Mesendoderm (in vitro differentiated cells): ENCODE measurements at regions not wholly inside any gene's neighbourhood (a gene's known extent, or its start where the extent isn't known, plus 50 kb on each side); places are given as distances from the start of the nearest gene placed in this dataset.

Experiments used
- DNase-seq: peaks from one replicate; pipeline ENCODE4 v3.0.0; 2013
- H2AK5ac ChIP-seq: 2 replicates; pipeline ENCODE4 v1.6.1; 2013; ENCODE audit warnings: low read length, inconsistent platforms
- H2BK120ac ChIP-seq: 2 replicates; pipeline ENCODE4 v1.6.1; 2013; ENCODE audit warnings: low read depth, mild to moderate bottlenecking, low read length, moderate library complexity, mixed read lengths
- H2BK15ac ChIP-seq: replicated peaks from 2 replicates; pipeline ENCODE4 v1.6.1; 2013; ENCODE audit warnings: low read depth, mild to moderate bottlenecking, moderate library complexity
- H2BK5ac ChIP-seq: 2 replicates; pipeline ENCODE4 v1.6.1; 2013; ENCODE audit warnings: low read length, inconsistent platforms
- H3K18ac ChIP-seq: 2 replicates; pipeline ENCODE4 v1.6.1; 2013; ENCODE audit warnings: mild to moderate bottlenecking, low read length, mixed read lengths
- H3K23ac ChIP-seq: one replicate; pipeline ENCODE4 v1.6.1; 2013; ENCODE audit warnings: low read length
- H3K27ac ChIP-seq: 2 replicates; pipeline ENCODE4 v1.5.1; 2013; ENCODE audit warnings: low read depth, mild to moderate bottlenecking, inconsistent platforms, low read length, moderate library complexity
- H3K27me3 ChIP-seq: 2 replicates; pipeline ENCODE4 v1.6.1; 2013; ENCODE audit warnings: low read length, control low read depth, mild to moderate bottlenecking, inconsistent platforms; ENCODE audit not compliant: insufficient read depth, poor library complexity
- H3K36me3 ChIP-seq: 2 replicates; pipeline ENCODE4 v1.6.1; 2013; ENCODE audit warnings: low read length, inconsistent platforms; ENCODE audit not compliant: control insufficient read depth, insufficient read depth
- H3K4ac ChIP-seq: one replicate; pipeline ENCODE4 v1.6.1; 2013; ENCODE audit warnings: low read depth, mild to moderate bottlenecking, low read length, moderate library complexity
- H3K4me1 ChIP-seq: 2 replicates; pipeline ENCODE4 v1.6.1; 2013; ENCODE audit warnings: low read depth, low read length, inconsistent platforms; ENCODE audit not compliant: control insufficient read depth
- H3K4me2 ChIP-seq: 2 replicates; pipeline ENCODE4 v1.6.1; 2013; ENCODE audit warnings: low read length
- H3K4me3 ChIP-seq: 2 replicates; pipeline ENCODE4 v1.5.1; 2013; ENCODE audit warnings: mild to moderate bottlenecking, low read length
- H3K56ac ChIP-seq: one replicate; pipeline ENCODE4 v1.6.1; 2013; ENCODE audit warnings: low read length
- H3K79me1 ChIP-seq: 2 replicates; pipeline ENCODE4 v1.6.1; 2013; ENCODE audit warnings: low read length, inconsistent platforms
- H3K79me2 ChIP-seq: 2 replicates; pipeline ENCODE4 v1.6.1; 2013; ENCODE audit warnings: mild to moderate bottlenecking, low read length; ENCODE audit not compliant: control insufficient read depth, insufficient read depth
- H3K9ac ChIP-seq: 2 replicates; pipeline ENCODE4 v1.6.1; 2013; ENCODE audit warnings: low read length, inconsistent platforms
- H4K5ac ChIP-seq: one replicate; pipeline ENCODE4 v1.6.1; 2013; ENCODE audit warnings: low read length
- H4K8ac ChIP-seq: one replicate; pipeline ENCODE4 v1.6.1; 2013; ENCODE audit warnings: low read depth, mild to moderate bottlenecking, control low read depth, low read length, moderate library complexity
- WGBS: extraction: QIAGEN DNeasy Blood & Tissue Kit; methylation state at CpG from one replicate; pipeline ENCODE4 v1.1.7; 2013; ENCODE audit warnings: low lambda C conversion rate, missing lambda C conversion rate; ENCODE audit not compliant: insufficient coverage; ENCODE audit errors: extremely low coverage; 5-methylcytosine and 5-hydroxymethylcytosine counted together

- Histone ChIP-seq H2BK15ac (no peak overlapping the region), H3K56ac (no peak overlapping the region), H3K4ac (no peak overlapping the region), H3K23ac (no peak overlapping the region), H3K9ac (no peak overlapping the region), H3K79me1 (no peaks in the 10 kb centered on the region), H3K4me2 (no peak overlapping the region), H3K4me3 (no peak overlapping the region), H4K5ac (no peak overlapping the region), H3K79me2 (no peaks in the 10 kb centered on the region), H3K36me3 (no peaks in the 10 kb centered on the region), H3K27me3 (no peaks in the 10 kb centered on the region), H3K4me1 (no peaks in the 10 kb centered on the region), H3K18ac (no peak overlapping the region), H2BK5ac (no peak overlapping the region), H2BK120ac (no peak overlapping the region), H2AK5ac (no peak overlapping the region), H3K27ac (no peak overlapping the region), H4K8ac (no peak overlapping the region)
- DNase-seq: no peak
- no CpG with 5 or more reads among the region's 2 CpGs for WGBS
These were observed 164.1 kb downstream of the KITLG start for GRCh38 chr12:88416155-88416554.

DNA sequence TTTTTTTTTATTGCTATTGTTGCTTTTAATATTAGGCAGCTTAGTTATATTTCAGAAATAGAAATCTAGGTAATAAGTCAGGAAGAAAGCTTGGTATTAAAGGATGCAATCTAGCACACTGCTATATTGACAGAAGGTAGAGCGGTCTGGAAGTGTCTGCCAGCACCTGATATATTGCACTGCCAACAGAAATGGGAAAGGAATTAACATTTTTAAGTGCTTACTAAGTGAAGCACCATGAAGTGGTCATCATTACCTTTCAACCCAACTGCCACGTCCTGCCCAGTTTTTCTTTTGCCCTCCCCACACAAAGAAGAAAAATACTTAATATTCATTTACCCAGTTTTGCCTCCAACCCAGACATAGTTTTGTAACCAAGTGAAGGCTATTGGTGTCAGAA, 163.5 kb downstream of the KITLG start:
- Histone ChIP-seq H3K27ac (no peak overlapping the region), H3K27me3 (no peaks in the 10 kb centered on the region)
- WGBS: no CpG with 5 or more reads among the region's 2 CpGs

GRCh38 chr12:88417531-88417930, 162.7 kb downstream of the KITLG start:
- Histone ChIP-seq H3K27ac (no peak overlapping the region), H3K4me1 (no peaks in the 10 kb centered on the region), H3K4me3 (no peak overlapping the region), H2AK5ac (no peak overlapping the region), H3K18ac (no peak overlapping the region), H3K36me3 (no peaks in the 10 kb centered on the region), H3K9ac (no peak overlapping the region), H2BK15ac (no peak overlapping the region), H2BK120ac (no peak overlapping the region), H4K5ac (no peak overlapping the region), H3K23ac (no peak overlapping the region), H2BK5ac (no peak overlapping the region), H3K79me1 (no peaks in the 10 kb centered on the region), H4K8ac (no peak overlapping the region), H3K27me3 (no peaks in the 10 kb centered on the region), H3K79me2 (no peaks in the 10 kb centered on the region), H3K4me2 (no peak overlapping the region), H3K4ac (no peak overlapping the region), H3K56ac (no peak overlapping the region)
- WGBS: no CpG with 5 or more reads among the region's 5 CpGs
- no peak for DNase-seq

More for the DNA sequence above, 163.5 kb downstream of the KITLG start:
- Histone ChIP-seq H3K4me2 (no peak overlapping the region), H3K36me3 (no peaks in the 10 kb centered on the region), H4K8ac (no peak overlapping the region), H4K5ac (no peak overlapping the region), H3K4ac (no peak overlapping the region), H3K79me1 (no peaks in the 10 kb centered on the region), H3K4me1 (no peaks in the 10 kb centered on the region), H2AK5ac (no peak overlapping the region), H2BK15ac (no peak overlapping the region), H3K4me3 (no peak overlapping the region), H3K23ac (no peak overlapping the region), H2BK120ac (no peak overlapping the region), H3K9ac (no peak overlapping the region), H3K79me2 (no peaks in the 10 kb centered on the region), H3K56ac (no peak overlapping the region), H2BK5ac (no peak overlapping the region), H3K18ac (no peak overlapping the region)
- no peak for DNase-seq

- H4K5ac ChIP-seq: no peak overlapping the region
- WGBS: no CpG with 5 or more reads among the region's 8 CpGs
- no peaks in the 10 kb centered on the region for H3K79me2 ChIP-seq
- no peaks in the 10 kb centered on the region for H3K79me1 ChIP-seq
- no peak overlapping the region for H4K8ac ChIP-seq
- H3K9ac ChIP-seq: no peak overlapping the region
- H3K27me3 ChIP-seq: no peaks in the 10 kb centered on the region
- H2BK120ac ChIP-seq: no peak overlapping the region
- H3K36me3 ChIP-seq: no peaks in the 10 kb centered on the region
- H3K4ac ChIP-seq: no peak overlapping the region
- H3K27ac ChIP-seq: no peak overlapping the region
- peak; percentile 6 for DNase-seq
- no peak overlapping the region for H2BK15ac ChIP-seq
- H2BK5ac ChIP-seq: no peak overlapping the region
- no peak overlapping the region for H2AK5ac ChIP-seq
- no peak overlapping the region for H3K4me2 ChIP-seq
- no peak overlapping the region for H3K4me3 ChIP-seq
- peak overlapping the region; percentile 39 for H3K56ac ChIP-seq
- H3K23ac ChIP-seq: no peak overlapping the region
- H3K18ac ChIP-seq: no peak overlapping the region
- no peaks in the 10 kb centered on the region for H3K4me1 ChIP-seq
These were observed 161.3 kb downstream of the KITLG start for GRCh38 chr12:88418856-88419497.

- Histone ChIP-seq H3K27me3 (no peaks in the 10 kb centered on the region), H3K4me3 (no peak overlapping the region), H3K79me1 (no peaks in the 10 kb centered on the region), H3K23ac (no peak overlapping the region), H4K8ac (no peak overlapping the region), H3K79me2 (no peaks in the 10 kb centered on the region), H3K9ac (no peak overlapping the region), H3K27ac (no peak overlapping the region), H3K4me2 (no peak overlapping the region), H3K4me1 (no peaks in the 10 kb centered on the region), H3K36me3 (no peaks in the 10 kb centered on the region), H3K56ac (no peak overlapping the region), H2BK5ac (no peak overlapping the region), H2BK120ac (no peak overlapping the region), H3K4ac (no peak overlapping the region), H2AK5ac (no peak overlapping the region), H2BK15ac (no peak overlapping the region), H3K18ac (no peak overlapping the region), H4K5ac (no peak overlapping the region)
- WGBS: no CpG with 5 or more reads among the region's 1 CpG
- no peak for DNase-seq
These were observed 160.5 kb downstream of the KITLG start for GRCh38 chr12:88419794-88420193.

DNA sequence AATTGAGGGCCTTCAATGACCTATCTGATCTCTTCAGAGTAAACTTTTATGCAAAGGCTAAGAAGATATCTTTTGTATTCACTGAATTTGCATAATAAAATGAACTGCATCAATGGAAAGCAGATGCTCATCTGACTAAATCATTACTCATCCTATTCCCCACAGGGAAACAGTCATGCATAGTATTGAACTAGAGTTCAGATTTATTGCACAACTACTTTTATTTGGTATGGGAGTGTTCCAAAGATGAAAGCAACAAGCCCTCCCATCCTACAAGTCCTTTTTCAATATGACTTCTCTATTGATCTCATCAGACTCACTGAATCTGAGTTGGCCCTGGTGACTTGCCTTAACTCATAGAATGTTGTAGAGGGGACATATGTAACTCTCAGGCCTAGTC, 159.8 kb downstream of the KITLG start:
- Histone ChIP-seq H3K27me3 (no peaks in the 10 kb centered on the region), H3K4me1 (no peaks in the 10 kb centered on the region), H3K27ac (no peak overlapping the region), H2BK5ac (no peak overlapping the region), H3K9ac (no peak overlapping the region), H4K8ac (no peak overlapping the region), H3K4me2 (no peak overlapping the region), H2AK5ac (no peak overlapping the region), H3K56ac (no peak overlapping the region), H3K23ac (no peak overlapping the region), H3K36me3 (no peaks in the 10 kb centered on the region), H3K4ac (no peak overlapping the region), H3K79me2 (no peaks in the 10 kb centered on the region), H3K4me3 (no peak overlapping the region), H4K5ac (no peak overlapping the region), H2BK15ac (no peak overlapping the region), H3K18ac (no peak overlapping the region), H2BK120ac (no peak overlapping the region), H3K79me1 (no peaks in the 10 kb centered on the region)
- DNase-seq: no peak
